ENCODE measurements at regions not wholly inside any gene's neighbourhood (a gene's known extent, or its start where the extent isn't known, plus 50 kb on each side); places are given as distances from the start of the nearest gene placed in this dataset.

DNA sequence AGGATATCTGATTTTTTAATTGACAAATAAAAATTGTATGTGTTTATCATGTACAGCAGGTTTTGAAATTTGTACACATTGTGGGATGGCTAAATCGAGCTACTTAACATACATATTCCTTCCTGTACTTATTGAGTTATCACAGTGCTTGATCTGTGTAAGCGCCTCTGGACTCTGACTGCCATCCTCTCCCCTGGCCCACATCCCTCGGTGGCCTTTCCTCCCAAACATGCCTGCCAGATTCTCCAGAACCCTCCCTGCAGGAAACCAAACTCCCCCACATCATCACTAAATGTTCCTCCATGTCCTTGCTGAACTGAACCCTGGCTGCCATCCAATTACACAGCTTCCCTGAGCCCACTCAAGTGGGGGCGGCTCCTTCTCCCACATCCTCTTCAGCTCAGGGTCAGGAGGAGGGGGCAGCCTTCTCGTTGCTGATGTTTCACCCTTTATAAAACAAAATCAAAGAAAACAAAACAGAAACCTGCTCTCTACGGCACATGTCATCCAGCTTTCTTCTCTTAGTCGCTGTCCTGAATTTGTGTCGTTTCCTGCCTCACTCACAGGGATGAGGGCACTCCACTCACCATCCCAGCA lies 97.1 kb upstream of the SPATA13 start:
- TF ChIP-seq, protein P1, sequence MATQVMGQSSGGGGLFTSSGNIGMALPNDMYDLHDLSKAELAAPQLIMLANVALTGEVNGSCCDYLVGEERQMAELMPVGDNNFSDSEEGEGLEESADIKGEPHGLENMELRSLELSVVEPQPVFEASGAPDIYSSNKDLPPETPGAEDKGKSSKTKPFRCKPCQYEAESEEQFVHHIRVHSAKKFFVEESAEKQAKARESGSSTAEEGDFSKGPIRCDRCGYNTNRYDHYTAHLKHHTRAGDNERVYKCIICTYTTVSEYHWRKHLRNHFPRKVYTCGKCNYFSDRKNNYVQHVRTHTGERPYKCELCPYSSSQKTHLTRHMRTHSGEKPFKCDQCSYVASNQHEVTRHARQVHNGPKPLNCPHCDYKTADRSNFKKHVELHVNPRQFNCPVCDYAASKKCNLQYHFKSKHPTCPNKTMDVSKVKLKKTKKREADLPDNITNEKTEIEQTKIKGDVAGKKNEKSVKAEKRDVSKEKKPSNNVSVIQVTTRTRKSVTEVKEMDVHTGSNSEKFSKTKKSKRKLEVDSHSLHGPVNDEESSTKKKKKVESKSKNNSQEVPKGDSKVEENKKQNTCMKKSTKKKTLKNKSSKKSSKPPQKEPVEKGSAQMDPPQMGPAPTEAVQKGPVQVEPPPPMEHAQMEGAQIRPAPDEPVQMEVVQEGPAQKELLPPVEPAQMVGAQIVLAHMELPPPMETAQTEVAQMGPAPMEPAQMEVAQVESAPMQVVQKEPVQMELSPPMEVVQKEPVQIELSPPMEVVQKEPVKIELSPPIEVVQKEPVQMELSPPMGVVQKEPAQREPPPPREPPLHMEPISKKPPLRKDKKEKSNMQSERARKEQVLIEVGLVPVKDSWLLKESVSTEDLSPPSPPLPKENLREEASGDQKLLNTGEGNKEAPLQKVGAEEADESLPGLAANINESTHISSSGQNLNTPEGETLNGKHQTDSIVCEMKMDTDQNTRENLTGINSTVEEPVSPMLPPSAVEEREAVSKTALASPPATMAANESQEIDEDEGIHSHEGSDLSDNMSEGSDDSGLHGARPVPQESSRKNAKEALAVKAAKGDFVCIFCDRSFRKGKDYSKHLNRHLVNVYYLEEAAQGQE (IDR thresholded peaks at IDR 0.05; ENCODE audit: borderline replicate concordance) = no peak
- TF ChIP-seq, protein P2, sequence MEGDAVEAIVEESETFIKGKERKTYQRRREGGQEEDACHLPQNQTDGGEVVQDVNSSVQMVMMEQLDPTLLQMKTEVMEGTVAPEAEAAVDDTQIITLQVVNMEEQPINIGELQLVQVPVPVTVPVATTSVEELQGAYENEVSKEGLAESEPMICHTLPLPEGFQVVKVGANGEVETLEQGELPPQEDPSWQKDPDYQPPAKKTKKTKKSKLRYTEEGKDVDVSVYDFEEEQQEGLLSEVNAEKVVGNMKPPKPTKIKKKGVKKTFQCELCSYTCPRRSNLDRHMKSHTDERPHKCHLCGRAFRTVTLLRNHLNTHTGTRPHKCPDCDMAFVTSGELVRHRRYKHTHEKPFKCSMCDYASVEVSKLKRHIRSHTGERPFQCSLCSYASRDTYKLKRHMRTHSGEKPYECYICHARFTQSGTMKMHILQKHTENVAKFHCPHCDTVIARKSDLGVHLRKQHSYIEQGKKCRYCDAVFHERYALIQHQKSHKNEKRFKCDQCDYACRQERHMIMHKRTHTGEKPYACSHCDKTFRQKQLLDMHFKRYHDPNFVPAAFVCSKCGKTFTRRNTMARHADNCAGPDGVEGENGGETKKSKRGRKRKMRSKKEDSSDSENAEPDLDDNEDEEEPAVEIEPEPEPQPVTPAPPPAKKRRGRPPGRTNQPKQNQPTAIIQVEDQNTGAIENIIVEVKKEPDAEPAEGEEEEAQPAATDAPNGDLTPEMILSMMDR (IDR thresholded peaks at IDR 0.05; ENCODE audit: poor library complexity, severe bottlenecking) = no peak
- TF ChIP-seq EZH2 (IDR thresholded peaks at IDR 0.05; ENCODE audit: borderline replicate concordance, insufficient read depth, low read length, poor library complexity, severe bottlenecking) (no peak), RAD21 (conservative IDR thresholded peaks at IDR 0.05) (no peak), EP300 (conservative IDR thresholded peaks at IDR 0.05; ENCODE audit: poor library complexity, severe bottlenecking) (no peak), TAF1 (IDR thresholded peaks at IDR 0.05; ENCODE audit: low read depth) (no peak), SMC3 (conservative IDR thresholded peaks at IDR 0.05; ENCODE audit: poor library complexity) (no peak)

Measured in neural cell (in vitro differentiated cells).